ENCODE measurements at regions not wholly inside any gene's neighbourhood (a gene's known extent, or its start where the extent isn't known, plus 50 kb on each side); places are given as distances from the start of the nearest gene placed in this dataset.
"Not testable (repeated sequence)": the region's sequence is repeated elsewhere in the genome, so short reads cannot be mapped to it uniquely, and the experiment has no call there.

- no peak for DNase-seq (ENCODE audit: low read depth in 2 of 2)
Observed at GRCh38 chr7:81051811-81052413, 133.1 kb upstream of the SEMA3C start.

GRCh38 chr7:81045491-81046030, 126.7 kb upstream of the SEMA3C start:
- no peak for DNase-seq (ENCODE audit: low read depth in 2 of 2)

- DNase-seq (ENCODE audit: low read depth in 2 of 2) = not testable (repeated sequence)
Observed at GRCh38 chr7:81042646-81043045, 123.8 kb upstream of the SEMA3C start.

GRCh38 chr7:81040496-81040895, 121.6 kb upstream of the SEMA3C start:
- DNase-seq (ENCODE audit: low read depth in 2 of 2) = no peak

- no peak for DNase-seq (ENCODE audit: low read depth in 2 of 2)
Observed at GRCh38 chr7:81036871-81037270, 118.0 kb upstream of the SEMA3C start.

- DNase-seq (ENCODE audit: low read depth in 2 of 2) = no peak
Observed at GRCh38 chr7:81036057-81036456, 117.2 kb upstream of the SEMA3C start.

- DNase-seq (ENCODE audit: low read depth in 2 of 2) = no peak
Observed at GRCh38 chr7:81031996-81032395, 113.1 kb upstream of the SEMA3C start.

GRCh38 chr7:81031243-81031642, 112.4 kb upstream of the SEMA3C start:
- no peak for DNase-seq (ENCODE audit: low read depth in 2 of 2)

GRCh38 chr7:81030472-81030871, 111.6 kb upstream of the SEMA3C start:
- no peak for DNase-seq (ENCODE audit: low read depth in 2 of 2)

GRCh38 chr7:81029511-81029910, 110.7 kb upstream of the SEMA3C start:
- no peak for DNase-seq (ENCODE audit: low read depth in 2 of 2)

GRCh38 chr7:81025360-81025759, 106.5 kb upstream of the SEMA3C start:
- DNase-seq (ENCODE audit: low read depth in 2 of 2) = no peak

GRCh38 chr7:81014908-81015307, 96.1 kb upstream of the SEMA3C start:
- DNase-seq (ENCODE audit: low read depth in 2 of 2) = no peak

GRCh38 chr7:81014266-81014665, 95.4 kb upstream of the SEMA3C start:
- DNase-seq (ENCODE audit: low read depth in 2 of 2) = no peak

- no peak for DNase-seq (ENCODE audit: low read depth in 2 of 2)
Observed at GRCh38 chr7:81013083-81013817, 94.4 kb upstream of the SEMA3C start.

- DNase-seq (ENCODE audit: low read depth in 2 of 2) = no peak
Observed at GRCh38 chr7:81008901-81009300, 90.0 kb upstream of the SEMA3C start.

- no peak for DNase-seq (ENCODE audit: low read depth in 2 of 2)
Observed at GRCh38 chr7:81007051-81007450, 88.2 kb upstream of the SEMA3C start.

GRCh38 chr7:81005254-81005653, 86.4 kb upstream of the SEMA3C start:
- DNase-seq (ENCODE audit: low read depth in 2 of 2) = no peak

GRCh38 chr7:81004098-81004497, 85.2 kb upstream of the SEMA3C start:
- DNase-seq (ENCODE audit: low read depth in 2 of 2) = no peak

GRCh38 chr7:81003326-81003725, 84.5 kb upstream of the SEMA3C start:
- no peak for DNase-seq (ENCODE audit: low read depth in 2 of 2)

- DNase-seq (ENCODE audit: low read depth in 2 of 2) = no peak
Observed at GRCh38 chr7:81002421-81002820, 83.6 kb upstream of the SEMA3C start.

GRCh38 chr7:80999771-81000170, 80.9 kb upstream of the SEMA3C start:
- DNase-seq (ENCODE audit: low read depth in 2 of 2) = no peak

- DNase-seq (ENCODE audit: low read depth in 2 of 2) = no peak
Observed at GRCh38 chr7:80999100-80999499, 80.2 kb upstream of the SEMA3C start.

- no peak for DNase-seq (ENCODE audit: low read depth in 2 of 2)
Observed at GRCh38 chr7:80997841-80998240, 79.0 kb upstream of the SEMA3C start.

Measured in stimulated activated CD4-positive, alpha-beta T cell treated with anti-CD3 and anti-CD28 coated beads, Interleukin-15, amount 100 ng/mL, for 48 hours (primary cell).